GM21529 (cell line): ENCODE measurements at regions not wholly inside any gene's neighbourhood (a gene's known extent, or its start where the extent isn't known, plus 50 kb on each side); places are given as distances from the start of the nearest gene placed in this dataset.
"Not testable (repeated sequence)": the region's sequence is repeated elsewhere in the genome, so short reads cannot be mapped to it uniquely, and the experiment has no call there.

ENCODE experiments used
- ATAC-seq: cut with Tn5 transposase; IDR thresholded peaks from one replicate; pipeline ENCODE4 v1.9.1; 2021; ENCODE audit not compliant: unreplicated experiment

DNA sequence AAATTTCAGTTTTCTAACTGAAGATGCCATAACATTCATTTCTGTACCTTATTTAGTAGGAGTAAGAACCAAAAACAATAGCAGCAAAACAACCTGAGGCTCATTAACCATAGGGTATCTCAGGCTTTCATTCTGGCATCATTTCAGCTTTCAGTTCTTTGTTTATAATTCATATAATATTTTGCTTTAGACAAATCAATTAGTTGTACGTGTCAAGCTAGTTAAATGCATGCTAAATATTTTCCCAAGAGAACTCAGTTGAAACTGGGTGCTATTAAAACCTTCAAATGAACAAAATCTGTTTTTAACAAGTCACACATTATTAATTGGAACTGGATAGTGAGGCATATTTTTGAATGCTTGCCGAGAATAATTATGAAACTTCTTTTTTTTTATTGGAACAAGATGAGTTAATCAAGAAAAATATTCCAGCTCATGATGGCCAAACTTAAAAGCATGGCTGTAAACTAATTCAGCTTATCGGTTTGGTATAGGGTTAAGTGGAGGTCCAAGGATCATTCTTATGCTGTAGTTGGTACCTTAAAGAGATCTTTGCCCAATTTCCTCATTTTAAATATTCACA lies 442.7 kb downstream of the BTG1 start:
- no peak for ATAC-seq

DNA sequence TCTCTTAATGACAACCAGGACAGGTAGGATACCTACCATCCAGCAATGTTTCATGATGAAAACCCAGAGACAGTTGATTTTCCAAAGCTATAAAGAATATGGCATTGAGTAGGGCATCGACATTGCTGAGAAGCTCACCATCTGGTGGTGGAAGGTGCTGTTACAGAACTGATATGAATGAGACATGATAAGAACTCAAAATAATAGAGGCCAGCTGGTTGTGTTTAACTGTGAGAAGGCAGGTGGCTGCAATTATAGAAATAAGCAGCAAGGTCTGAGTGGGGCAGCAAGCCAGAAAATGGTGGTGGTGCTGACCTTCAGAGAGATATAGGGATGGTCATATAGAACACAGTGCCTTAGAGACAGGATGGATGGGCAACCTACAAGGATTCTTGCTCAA lies 449.7 kb downstream of the BTG1 start:
- no peak for ATAC-seq

DNA sequence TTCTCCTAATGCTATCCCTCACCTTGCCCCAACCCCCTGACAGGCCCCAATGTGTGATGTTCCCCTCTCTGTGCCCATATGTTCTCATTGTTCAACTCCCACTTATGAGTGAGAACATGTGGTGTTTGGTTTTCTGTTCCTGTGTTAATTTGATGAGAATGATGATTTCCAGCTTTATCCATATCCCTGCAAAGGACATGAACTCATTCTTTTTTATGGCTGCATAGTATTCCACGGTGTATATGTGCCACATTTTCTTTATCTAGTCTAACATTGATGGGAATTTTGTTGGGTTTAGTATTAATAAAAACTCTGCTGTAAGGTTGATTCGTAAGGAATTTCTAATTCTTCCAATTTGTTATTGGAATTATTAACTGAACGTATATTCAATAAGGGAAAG lies 450.2 kb downstream of the BTG1 start:
- ATAC-seq: not testable (repeated sequence)

DNA sequence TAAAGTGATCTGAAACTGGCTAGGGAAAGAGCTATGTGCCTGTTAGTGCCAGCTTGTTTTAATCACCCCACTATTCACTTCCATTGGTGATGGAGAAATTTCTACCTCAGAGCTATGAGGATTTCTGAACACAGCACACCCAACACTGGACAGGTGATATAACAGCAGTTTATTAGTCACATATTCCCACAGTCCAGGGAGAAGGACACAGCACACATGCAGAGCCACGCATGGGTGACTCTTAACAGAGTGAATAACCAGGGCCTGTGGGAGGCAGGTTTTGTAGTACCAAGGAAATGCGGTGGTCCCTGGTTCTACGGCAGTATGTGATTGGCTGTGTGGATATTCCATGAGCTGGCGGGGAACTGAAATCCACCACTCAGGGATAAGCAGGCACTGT lies 455.1 kb downstream of the BTG1 start:
- ATAC-seq: no peak

DNA sequence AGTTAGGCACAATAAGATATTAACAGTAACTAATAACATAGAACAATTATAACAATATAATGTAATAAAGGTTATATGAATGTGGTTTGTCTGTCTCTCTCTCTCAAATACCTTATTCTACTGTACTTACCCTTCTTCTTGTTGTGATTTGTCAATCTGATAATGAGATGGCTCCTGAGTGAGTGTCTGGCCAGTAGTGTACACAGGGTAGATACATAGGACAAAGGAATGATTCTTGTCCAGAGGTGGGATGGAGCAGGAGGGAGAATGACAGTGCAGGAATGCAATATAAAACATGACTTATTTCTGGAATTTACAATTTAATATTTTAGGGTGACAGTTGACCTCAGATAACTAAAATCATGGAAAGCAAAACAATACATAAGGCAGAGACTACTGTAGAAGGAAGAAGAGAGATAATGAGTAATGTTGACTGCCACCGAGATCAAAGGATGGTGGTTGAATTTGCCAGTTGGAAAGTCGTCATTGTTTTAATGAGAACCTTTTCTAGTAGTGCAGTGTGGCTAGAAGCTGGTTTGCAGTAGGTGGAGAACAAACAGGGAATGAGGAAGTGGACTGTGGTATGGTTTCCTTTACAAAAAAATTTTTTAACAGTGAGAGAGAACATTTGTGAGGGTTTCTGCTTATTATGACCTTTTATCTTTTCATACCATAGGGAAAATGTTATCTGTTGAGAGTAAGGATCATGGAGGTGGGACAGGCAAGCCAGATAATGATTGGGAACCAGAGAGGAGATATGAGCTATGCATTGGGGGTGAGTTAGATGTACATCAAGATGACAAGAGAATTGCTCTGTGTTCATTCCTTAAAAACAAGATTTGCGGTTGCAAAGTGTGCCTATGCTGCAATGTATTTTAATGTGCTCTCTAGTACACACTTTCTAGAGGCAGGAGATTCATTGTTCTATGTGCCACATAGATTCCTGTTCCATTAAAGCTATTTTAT lies 458.3 kb downstream of the BTG1 start:
- peak; percentile 44 for ATAC-seq

DNA sequence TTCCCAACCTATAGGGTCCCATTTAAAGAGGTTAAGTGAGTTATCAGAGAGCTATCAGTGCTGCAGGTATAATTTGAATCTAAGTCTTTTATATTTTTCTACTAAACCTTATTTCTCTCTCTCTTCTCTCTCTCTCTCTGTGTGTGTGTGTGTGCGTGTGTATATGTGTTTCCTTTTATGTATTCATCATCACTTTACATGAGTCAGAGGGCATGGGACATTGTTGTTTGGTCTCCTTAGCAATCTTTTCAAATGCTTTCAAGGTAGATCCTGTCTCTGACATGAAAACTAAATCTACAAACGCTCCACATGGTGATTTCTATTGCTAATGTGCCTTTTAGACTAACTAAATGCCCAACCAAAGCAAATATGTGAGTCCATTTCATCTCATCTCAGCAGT lies 459.7 kb downstream of the BTG1 start:
- ATAC-seq: no peak

DNA sequence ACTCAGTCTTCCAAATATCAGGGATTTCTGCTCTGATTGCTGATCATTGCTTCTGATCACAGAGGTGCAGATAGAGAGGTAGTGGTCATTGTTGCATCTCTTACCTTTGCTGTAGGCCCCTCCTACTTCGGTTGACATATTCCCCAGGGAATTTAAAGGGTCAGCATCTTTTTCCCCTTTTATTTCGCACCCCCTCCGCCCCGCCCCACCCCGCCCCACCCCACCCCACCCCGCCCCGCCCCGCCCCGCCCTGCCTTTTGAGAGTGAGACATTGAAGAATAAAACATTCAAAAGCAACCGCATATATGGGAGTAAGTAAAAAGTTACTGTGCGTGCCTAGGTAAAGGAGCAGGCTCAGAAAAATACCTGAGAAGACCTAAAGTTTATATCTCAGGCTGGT lies 463.9 kb downstream of the BTG1 start:
- ATAC-seq: no peak

DNA sequence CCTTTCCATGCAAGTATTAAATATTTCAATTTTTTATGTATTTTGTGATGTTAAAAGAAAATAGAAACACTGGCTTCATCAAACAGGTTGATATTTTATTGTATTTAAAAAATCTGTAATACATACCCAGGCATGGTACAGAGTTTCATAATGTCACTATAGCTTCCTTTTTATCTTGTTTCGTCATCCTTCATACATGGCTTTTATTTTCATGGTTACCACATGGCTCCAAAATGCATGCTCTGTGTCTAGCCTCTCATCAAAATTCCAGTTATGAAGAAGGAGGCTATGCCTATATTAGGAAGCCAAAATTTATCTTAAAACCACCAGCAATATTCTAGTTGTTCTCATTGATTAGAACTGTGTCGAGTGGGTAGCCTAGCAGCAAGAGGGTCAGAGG lies 464.8 kb downstream of the BTG1 start:
- ATAC-seq: no peak

DNA sequence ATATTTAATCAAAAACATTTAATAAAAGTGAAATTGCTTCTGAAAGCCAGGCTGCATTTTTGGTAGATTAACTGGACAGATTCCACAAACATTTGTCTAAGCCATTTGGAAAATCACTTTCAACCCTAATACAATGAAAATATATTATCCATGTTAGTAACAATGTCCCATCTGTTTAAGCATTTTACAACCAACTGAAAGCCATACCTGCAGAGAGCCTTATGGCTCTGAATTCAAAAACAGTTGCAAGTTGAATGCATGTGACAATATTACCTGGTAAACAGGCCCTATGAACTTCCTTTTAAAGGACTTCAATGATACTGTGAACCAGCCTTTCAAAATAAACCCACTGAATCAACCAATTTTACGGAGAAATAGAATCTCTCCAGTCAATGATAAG lies 468.1 kb downstream of the BTG1 start:
- ATAC-seq: no peak

DNA sequence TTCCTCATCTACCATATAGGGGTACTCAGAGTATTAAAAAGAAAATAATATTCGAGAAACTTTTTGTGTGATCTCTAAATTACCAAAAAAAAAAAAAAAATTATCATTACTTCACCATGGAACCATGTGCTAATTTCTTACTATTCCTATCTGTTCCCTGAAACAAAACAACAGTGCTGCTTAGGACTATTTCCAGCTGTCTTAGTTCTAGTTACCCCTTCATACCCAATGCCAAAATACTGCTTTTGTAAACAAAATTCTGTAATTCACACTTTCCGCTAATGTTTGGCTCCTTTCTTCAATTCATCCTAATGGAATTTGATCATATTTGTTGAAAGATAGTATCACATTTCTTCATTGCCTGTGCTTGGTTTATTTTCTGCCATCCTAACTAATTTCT lies 470.2 kb downstream of the BTG1 start:
- ATAC-seq: no peak

DNA sequence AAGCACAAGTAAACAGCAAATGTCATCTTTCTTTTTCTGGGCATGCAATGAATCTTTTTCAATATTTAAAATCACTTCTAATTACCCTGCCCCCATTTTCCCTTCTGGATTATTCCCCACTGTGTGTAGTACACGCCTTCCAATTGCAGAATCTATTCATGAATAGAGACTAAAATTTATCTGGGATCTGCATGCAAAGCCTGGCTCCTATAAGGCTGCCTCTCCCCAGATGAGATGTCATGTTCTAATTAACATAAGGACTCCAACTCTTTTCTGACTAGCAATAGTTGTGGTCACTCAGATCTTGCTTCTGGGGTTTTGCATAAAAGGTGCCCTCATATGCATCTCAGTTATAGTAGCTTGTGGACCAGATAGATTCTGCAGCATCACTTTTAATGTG lies 473.5 kb downstream of the BTG1 start:
- no peak for ATAC-seq

DNA sequence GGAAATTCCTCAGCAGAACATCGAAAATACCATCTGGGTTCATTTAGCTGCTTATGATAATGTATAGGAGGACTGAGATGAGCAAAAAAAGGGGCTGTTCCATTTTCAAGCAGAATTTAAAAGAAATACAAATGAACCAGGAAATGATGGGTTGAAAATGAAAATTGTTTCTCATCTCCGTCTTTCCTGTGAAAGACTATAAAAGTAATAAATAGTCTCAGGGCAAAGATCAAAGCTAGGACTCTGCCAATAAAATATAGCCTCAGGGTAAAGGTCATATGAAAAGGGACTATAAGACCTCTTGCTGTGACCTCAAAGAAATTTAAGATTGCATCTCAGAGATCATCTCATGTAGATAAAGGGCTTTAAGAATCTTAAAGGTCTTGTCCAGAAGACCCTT lies 478.0 kb downstream of the BTG1 start:
- no peak for ATAC-seq

DNA sequence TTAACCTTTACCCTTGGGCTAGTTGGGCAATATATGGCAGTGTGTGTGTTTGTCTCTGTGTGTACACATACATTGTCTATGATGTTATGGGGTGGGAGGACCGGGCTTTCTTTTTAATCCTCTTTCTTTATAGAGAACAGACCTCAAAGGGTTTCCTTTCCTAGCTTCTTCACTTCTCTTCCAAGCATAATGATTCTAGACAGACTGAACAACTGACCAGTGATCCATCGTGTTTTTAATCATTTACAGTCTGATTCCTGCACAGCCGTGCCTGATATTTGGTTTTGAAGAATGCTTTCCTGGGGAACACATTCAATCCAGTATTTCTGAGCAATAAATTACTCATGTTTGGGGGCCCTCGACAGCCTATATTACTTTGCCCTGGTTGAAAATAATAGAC lies 481.1 kb upstream of the DCN start:
- ATAC-seq: no peak

DNA sequence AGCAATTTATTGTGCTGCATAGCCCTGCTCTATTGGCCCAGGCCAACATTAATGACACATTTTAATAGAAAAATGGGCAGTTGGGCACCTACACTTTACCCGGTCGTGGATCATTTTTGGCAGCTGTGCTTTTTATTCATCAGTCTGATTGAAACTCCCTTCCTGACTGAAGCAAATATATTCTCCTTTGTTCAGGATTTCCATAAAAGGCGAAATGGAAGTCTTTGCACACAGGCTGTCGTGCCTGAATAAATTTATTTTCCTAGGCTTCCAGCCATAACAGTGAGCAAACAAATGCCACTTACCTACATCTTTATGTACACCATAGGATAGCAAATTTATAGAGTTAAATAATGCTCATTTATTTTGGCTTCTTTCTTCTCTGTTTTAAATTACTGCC lies 480.7 kb upstream of the DCN start:
- ATAC-seq: no peak

DNA sequence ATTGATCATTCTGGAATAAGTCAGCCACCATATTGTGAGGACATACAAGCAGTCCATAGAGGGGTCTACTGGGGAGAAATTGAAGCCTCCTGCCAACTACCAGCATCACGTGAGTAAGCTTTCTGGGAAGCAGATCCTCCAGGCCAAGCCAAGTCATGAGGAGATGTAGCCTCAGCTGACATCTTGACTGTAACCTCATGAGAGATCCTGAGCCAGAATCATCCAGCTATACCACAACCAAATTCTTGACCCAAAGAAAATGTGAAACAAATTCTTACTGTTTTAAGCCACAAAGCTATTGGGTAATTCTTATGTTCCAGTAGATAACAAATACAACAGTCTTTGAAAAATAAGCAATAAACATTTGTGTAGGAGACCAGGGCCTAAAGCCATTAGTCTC lies 479.4 kb upstream of the DCN start:
- ATAC-seq: no peak

DNA sequence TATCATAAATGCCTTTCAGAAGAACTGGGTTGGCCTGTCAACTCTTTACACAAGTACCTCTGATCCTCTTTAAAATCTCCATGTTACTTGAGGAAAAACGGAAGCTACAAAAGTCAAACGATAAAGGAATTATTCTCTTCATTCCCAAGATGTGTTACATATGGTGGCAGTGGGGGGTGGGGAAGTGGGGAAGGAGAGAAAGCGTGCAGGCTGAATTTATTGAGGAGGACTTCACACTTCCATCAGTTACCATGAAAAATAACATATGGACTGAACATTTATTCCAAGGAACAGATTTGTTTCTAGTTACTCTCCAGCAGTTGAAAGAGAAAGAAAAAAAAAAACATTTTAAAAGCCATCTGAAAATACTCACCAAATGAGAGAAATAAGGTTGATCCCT lies 474.4 kb upstream of the DCN start:
- ATAC-seq: no peak

DNA sequence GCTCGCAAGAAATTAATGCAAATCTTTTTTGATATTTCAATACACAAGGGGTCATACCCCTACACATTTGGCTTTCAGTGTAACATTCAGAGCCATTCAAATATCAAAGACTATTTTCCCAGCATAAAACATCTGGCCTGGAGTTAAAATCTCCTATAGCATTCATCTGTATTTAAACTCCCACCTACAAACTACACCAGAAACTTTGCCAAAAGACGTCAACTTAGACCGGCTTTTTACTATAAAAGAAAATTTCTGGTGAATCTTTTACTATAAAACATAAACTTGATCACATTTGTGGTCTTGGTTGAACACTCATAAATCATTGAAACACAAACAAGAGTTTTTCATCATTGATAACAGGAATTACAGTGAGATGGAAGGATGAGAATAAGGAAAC lies 473.3 kb upstream of the DCN start:
- no peak for ATAC-seq

DNA sequence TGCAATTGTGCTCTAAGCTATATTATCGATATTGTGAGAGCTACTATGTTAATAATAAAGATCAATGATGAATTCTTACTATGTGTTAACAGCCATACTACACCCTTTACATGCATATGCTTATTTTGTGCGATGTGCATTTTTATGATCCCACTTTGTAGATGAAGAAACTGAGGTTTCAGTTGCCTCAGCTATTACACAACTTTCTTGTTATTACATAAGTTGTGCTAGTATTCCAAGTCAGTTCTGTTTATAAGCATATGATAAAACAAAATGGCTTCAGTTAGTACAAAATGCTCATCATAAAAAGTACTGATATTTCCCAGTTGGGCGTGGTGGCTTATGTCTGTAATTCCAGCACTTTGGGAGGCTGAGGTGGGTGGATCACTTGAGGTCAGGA lies 471.5 kb upstream of the DCN start:
- no peak for ATAC-seq

DNA sequence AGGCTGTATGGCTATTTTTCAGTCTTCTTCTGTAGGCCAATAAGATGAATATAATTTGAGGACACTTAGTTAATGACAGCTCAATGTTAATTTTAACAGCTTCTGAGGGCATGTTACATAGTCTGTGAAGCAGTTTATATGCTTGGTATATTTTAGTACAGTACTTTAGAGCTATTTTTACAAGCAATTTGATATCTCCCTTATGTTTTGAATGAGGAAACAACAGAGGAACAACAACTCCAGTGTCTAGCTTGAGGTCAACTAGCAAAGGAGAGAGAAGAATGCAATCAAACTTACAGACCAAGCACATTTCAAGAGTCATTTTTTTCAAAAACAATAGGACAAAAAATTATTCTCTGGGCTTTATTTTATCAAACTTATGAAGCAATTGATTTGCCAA lies 469.1 kb upstream of the DCN start:
- no peak for ATAC-seq

DNA sequence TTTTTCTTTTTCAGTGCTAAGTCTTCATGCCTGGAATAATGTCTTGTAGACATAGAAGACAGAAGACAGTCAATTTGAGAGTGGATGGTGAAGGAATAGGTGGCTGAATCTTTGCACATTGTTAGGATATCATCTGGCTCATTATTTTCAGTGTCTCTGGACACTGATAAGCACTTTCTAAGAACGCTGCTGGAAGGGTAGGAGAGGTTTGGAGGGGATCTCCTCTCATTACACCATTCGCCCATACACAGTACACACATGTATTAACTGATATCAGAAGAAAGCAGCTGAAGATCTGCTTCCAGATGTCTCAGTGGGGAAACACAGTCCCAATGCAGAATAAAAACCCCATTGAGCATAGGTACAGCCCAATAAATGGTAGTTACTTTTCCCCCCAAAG lies 461.1 kb upstream of the DCN start:
- ATAC-seq: no peak

DNA sequence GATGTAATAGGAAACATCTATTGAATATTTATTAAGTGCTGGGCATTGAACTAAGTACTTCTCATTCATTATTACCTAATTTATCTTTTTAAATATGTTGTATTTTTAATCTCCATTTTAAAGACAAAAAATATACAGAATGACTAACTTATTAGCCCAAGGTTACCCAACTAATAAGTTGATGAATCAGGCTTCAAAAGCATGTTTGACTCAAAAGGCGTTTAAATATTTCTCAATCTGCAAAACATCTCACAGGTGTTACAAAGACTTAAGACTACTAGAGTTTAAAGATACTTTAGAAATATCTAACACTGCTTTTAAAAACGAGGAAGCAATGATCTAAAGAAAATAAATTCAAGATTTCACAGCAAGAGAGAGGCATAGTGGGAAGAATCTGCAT lies 457.4 kb upstream of the DCN start:
- ATAC-seq: no peak

DNA sequence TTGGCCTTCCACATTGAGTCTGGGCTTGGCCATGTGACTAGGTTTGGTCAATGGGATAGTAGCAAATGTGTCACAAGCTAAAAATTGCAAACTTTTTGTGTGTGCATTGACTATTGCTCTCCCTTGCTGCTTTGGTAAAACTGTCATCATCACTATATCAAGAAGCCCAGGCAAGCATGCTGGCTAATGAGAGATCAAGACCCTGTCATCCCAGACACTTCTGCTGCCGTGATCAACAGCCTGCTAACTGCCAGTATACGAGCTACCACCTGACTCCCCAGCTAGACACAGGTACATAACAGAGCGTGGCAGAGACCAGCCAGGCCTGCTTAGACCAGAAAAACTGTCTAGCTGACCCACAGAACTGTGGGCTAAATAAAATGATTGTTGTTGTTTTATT lies 456.7 kb upstream of the DCN start:
- no peak for ATAC-seq
